Activated naive CD8-positive, alpha-beta T cell treated with anti-CD3 and anti-CD28 coated beads, Interleukin-2, amount 50 U/mL, for 16 hours (primary cell): ENCODE measurements at regions not wholly inside any gene's neighbourhood (a gene's known extent, or its start where the extent isn't known, plus 50 kb on each side); places are given as distances from the start of the nearest gene placed in this dataset.

Experiments
- DNase-seq: peaks from one replicate; pipeline ENCODE4 v3.0.0-alpha.2; 2020; ENCODE audit warnings: low read depth, low spot score

DNA sequence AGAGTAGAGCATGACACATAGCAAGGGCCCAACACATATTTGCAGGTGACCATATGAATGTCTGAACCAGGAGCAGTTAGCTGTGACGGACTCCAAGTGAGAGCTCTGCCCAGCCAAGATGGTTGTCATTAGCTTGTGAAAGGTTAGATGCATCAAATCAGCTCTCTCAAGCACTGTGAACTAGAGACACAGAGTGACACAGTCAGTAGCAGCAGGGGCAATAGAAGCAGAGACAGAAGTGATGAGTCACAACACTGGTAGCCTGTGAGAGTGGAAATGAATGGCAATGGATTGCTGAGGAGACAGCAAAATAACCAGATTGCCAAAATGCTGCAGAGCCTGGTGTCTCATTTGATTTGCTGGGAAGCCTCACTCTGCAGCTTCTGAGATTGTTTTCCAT lies 558.9 kb downstream of the PKHD1 start:
- DNase-seq, result no peak

DNA sequence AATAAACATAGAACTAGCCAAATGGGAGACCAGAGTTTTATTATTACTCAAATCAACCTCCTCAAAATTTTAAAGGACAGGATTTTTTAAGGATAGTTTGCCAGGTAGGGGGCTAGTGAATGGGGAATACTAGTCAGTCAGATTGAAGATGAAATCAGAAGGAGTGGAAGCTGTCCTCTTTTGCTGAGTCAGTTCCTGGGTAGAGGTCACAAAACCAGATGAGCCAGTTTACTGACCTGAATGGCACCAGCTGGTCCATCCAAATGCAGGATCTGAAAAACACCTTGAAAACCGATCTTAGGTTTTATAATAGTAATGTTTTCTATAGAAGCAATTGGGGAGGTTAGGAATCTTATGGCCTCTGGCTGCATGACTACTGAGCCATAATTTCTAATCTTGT lies 558.2 kb downstream of the PKHD1 start:
- DNase-seq, result no peak

DNA sequence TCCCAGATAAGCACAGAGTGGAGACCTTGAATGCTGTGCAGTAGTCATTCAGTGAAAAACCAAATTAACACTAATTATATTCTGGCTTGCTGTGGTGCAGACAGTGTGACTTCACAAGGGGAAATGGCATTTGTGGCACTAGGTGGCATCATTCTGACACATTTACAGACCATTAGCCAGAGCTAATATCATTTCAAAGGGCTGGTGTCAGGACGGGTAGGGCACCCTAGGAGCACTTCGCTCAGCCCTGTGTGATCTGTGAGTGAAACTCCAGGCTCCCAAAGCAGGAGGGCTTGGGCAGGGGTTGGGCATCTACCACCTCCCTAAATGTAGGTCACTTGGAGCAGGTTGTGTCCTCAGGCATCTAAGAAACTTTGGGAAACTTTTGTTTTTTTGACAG lies 555.8 kb downstream of the PKHD1 start:
- no peak for DNase-seq

DNA sequence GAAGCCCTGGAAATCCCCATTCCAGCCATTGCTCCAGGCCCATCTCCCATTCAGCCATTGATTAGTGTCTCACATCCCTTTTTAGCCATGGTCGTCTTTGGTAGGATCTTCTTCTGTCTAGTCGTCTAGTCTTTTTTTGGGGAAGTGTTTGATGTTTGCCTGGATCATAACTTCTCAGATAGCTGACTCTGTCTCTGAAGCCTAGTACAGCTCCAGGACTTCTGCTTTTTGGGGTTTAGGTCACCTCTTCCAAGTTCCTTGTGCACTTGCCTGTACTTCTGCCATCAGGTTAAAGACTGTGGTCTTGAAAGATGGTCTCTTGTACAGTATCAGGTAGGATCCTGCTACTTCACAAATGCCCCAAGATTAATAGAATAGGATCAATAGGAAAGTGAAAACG lies 553.5 kb downstream of the PKHD1 start:
- DNase-seq, result no peak

- no peak for DNase-seq
These were observed 552.1 kb downstream of the PKHD1 start for GRCh38 chr6:51535327-51535726.

DNA sequence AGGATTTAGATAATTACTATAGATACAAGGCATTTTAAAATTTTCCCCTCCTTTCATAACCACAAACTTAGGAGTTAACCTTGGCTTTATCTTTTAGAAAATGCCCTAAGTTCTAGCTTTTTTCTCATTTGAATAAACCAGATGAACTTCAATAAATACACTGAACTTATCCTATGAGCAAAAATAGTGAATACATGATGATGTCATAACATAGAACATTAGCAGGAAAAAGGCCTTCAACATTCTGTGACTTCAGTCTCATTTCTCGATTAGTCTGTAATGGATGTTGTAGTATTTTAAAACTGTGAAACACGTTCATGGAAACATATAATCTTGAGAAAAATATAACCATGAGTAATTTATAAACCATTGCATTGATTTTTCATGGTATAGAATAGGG lies 550.7 kb downstream of the PKHD1 start:
- DNase-seq, result no peak

DNA sequence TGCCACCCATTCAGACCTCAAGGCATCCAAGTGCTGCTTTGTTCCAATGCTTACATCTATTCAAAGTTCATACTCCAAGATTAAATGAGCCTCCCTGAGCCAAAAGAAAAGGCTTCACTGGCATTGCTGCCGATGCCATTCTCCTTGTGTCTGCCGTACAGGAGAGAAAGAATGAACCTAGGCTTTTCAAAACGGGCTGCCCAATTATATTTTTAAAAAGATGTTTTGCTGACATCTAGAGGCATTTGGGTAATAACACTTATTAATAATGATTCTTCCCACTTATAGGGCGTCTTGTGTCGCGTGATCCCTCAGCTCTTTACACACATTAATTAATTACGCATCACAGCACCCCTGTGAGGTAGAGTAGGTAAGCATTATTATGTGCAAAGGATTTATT lies 545.6 kb downstream of the PKHD1 start:
- no peak for DNase-seq

DNA sequence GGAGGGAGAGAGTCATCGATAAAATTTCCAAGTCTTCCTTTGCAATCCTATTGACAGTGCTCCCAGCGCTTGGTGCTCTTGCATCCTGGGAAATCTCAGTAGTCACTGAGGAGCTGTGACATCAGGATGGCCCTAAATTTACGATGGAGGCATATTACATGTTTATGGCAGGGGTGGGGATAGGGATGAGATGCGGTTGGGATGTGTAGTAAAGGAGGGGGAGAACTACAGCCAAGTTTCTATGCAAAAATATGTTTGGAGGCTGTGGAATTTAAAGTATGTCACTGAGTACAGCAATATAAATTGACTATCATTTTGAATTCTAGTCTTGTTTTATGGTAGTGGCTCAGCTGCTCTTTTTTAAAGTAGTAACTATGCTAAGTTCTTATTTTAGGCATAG lies 544.9 kb downstream of the PKHD1 start:
- DNase-seq, result no peak

DNA sequence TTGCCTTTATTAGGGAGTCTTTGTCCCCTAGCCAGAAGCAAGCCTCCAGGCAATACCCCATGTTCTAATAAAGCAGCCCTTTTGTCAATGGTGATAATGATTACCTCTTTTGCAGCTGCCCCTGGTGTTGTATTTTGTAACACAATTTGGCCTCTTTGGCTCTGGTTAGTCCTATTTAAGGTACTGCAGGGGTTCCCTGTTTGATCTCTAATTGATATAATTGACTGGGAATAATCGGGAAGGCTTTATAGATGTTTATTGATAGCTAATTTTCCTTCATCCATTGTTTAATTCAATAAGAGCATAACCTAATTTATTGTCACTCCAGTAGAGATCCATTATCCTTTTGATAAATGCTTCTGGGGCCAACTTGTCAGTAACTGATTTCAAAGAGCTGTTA lies 537.2 kb downstream of the PKHD1 start:
- DNase-seq, result no peak

DNA sequence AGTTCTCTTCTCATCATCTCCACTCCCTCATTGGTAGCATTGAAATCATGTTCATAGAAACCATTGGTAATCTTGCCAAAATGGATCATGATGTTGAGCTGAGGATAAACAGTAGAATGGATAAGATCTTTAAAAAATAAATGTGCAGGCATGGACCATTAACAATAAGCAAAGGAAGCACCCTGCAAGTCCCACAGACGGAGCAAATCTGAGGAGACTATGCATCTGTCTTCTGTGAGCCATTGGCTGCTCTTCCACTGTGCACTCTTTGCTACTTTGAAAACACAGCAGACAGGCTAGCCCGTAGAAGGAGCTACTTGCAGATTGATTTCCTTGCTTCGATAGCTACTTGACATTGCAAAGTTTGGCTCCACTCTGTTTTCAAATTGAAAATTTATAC lies 535.0 kb downstream of the PKHD1 start:
- no peak for DNase-seq

GRCh38 chr6:51553246-51554015 lies 534.0 kb downstream of the PKHD1 start:
- DNase-seq, result no peak

DNA sequence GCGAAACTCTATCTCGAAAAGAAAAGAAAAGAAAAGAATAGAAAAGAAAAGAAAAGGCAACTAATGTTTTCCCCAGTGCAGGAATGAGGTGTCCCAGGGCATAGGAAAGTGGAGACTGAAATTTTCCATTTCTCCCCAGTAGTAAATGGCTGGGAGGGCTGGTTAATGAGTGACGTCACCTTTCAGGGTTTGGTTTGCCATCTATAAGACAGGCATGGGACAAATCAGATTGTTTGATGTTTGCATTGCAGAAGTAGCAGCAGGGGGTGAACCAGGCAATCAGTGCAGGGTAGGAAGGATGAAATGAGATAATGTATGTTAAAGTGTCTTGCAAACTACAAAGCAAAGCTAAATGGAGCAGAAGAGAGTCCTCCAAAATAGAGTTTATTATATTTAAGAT lies 533.4 kb downstream of the PKHD1 start:
- no peak for DNase-seq

- no peak for DNase-seq
These were observed 528.4 kb downstream of the PKHD1 start for GRCh38 chr6:51559059-51559458.

DNA sequence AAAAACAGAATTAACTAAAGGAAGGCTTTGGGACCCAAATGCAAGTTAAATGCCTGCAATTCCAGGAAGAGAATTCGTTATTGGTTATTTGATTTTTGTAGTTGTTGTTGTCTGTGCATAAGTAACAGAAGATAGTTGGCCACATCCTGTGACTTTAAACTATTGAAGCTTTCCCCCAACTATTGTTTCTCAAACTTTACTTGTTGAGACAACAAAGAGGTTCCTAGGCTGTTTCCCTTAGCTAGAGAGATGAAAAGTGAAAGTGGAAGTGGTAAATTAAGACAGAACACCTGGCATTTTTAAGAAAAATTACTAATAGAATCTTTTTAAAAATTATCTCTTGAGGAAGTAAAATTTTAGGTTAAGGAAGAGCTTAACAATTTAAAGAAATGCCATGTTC lies 525.2 kb downstream of the PKHD1 start:
- no peak for DNase-seq
